SK-N-SH treated with all-trans-retinoic acid at 6 μM for 48 hours (cell line): ENCODE measurements at regions not wholly inside any gene's neighbourhood (a gene's known extent, or its start where the extent isn't known, plus 50 kb on each side); places are given as distances from the start of the nearest gene placed in this dataset.

Experiments
- ARNTL ChIP-seq: fragments of 450-650 bp; formaldehyde crosslinking; IDR thresholded peaks from 2 replicates; pipeline ENCODE4 v1.5.0; 2020; ENCODE audit warnings: low read depth, mild to moderate bottlenecking, moderate library complexity, borderline replicate concordance
- ISL1 ChIP-seq: fragments of 250-450 bp; sonication (Bioruptor Pico); IDR thresholded peaks from 2 replicates; pipeline ENCODE4 v2.1.2; 2022; ENCODE audit warnings: mild to moderate bottlenecking, moderate library complexity
- RARB ChIP-seq: fragments of 250-450 bp; sonication (Bioruptor Pico); IDR thresholded peaks from 2 replicates; pipeline ENCODE4 v1.8.0; 2021; ENCODE audit warnings: mild to moderate bottlenecking, moderate library complexity
- TOX ChIP-seq: fragments of 250-450 bp; sonication (Bioruptor Pico); IDR thresholded peaks from 2 replicates; pipeline ENCODE4 v1.8.0; 2021; ENCODE audit warnings: mild to moderate bottlenecking, moderate library complexity, borderline replicate concordance
- TF ChIP-seq, protein P1 (sequence below): fragments of 250-450 bp; sonication (Bioruptor Pico); IDR thresholded peaks from 2 replicates; pipeline ENCODE4 v1.8.0; 2020; ENCODE audit warnings: mild to moderate bottlenecking, moderate library complexity, borderline replicate concordance

GRCh38 chr16:22425847-22426246 lies 51.4 kb upstream of the CDR2 start:
- TF ChIP-seq, protein P1, sequence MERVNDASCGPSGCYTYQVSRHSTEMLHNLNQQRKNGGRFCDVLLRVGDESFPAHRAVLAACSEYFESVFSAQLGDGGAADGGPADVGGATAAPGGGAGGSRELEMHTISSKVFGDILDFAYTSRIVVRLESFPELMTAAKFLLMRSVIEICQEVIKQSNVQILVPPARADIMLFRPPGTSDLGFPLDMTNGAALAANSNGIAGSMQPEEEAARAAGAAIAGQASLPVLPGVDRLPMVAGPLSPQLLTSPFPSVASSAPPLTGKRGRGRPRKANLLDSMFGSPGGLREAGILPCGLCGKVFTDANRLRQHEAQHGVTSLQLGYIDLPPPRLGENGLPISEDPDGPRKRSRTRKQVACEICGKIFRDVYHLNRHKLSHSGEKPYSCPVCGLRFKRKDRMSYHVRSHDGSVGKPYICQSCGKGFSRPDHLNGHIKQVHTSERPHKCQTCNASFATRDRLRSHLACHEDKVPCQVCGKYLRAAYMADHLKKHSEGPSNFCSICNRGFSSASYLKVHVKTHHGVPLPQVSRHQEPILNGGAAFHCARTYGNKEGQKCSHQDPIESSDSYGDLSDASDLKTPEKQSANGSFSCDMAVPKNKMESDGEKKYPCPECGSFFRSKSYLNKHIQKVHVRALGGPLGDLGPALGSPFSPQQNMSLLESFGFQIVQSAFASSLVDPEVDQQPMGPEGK (CRISPR knock-in tag) = no peak
- TF ChIP-seq TOX (no peak), RARB (CRISPR knock-in tag) (no peak), ISL1 (CRISPR knock-in tag) (no peak), ARNTL (CRISPR knock-in tag) (no peak)
